GM23248 (cell line): ENCODE measurements at regions not wholly inside any gene's neighbourhood (a gene's known extent, or its start where the extent isn't known, plus 50 kb on each side); places are given as distances from the start of the nearest gene placed in this dataset.

Experiments
- EZH2 ChIP-seq: fragments of 200-600 bp; sonication (generic); IDR thresholded peaks from 2 replicates; pipeline ENCODE4 v1.6.1; 2018; ENCODE audit warnings: antibody characterized with exemption, mild to moderate bottlenecking; ENCODE audit not compliant: insufficient read depth, poor library complexity, severe bottlenecking
- EZH2phosphoT487 ChIP-seq: fragments of 200-600 bp; sonication (generic); IDR thresholded peaks from 2 replicates; pipeline ENCODE4 v1.6.1; 2018; ENCODE audit warnings: antibody characterized with exemption, moderate library complexity, mild to moderate bottlenecking, low read depth; ENCODE audit not compliant: insufficient read depth

- TF ChIP-seq EZH2 (no peak), EZH2phosphoT487 (no peak)
Measured at GRCh38 chr5:27191786-27192510, 153.6 kb upstream of the CDH9 start.
